ENCODE measurements at regions not wholly inside any gene's neighbourhood (a gene's known extent, or its start where the extent isn't known, plus 50 kb on each side); places are given as distances from the start of the nearest gene placed in this dataset.
"Not testable (repeated sequence)": the region's sequence is repeated elsewhere in the genome, so short reads cannot be mapped to it uniquely, and the experiment has no call there.

DNA sequence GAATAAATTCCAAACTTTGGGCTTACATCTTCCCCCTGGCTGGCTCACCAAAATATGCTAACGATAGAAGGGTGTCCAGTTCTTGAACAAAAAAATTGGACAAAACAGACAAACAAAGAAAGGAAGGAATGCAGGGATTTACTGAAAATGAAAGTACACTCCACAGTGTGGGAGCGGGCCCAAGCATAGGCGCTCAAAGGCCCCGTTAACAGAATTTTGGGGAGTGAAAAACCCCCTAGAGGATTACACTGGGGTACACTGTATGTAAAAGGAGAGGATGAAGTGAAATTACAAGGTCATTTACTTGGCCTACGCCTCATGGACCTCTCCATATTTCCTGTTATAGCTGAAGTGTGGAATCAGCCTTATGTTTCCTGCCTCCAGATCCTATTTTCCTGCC, 899.7 kb downstream of the DSC3 start:
- H3K4me1 ChIP-seq (ENCODE audit: control insufficient read depth in 3 of 3, insufficient read depth in 2 of 3, low read depth in 1 of 3, low read length in 2 of 3) = no peaks in the 10 kb centered on the region
- WGBS, 3 donors = 83 to 91% (median 89%) methylated on average over 5 of the region's 5 CpGs
- no peaks in the 10 kb centered on the region for H3K27me3 ChIP-seq (ENCODE audit: control insufficient read depth in 3 of 3, insufficient read depth in 3 of 3, low read length in 3 of 3)
- DNase-seq (no peak), FAIRE-seq (no peak)
- H3K4me3 ChIP-seq (ENCODE audit: low read depth in 1 of 3, low read length in 3 of 3) = no peak overlapping the region
- H3K36me3 ChIP-seq (ENCODE audit: control insufficient read depth in 3 of 3, insufficient read depth in 2 of 3, low read depth in 1 of 3, low read length in 3 of 3) = no peaks in the 10 kb centered on the region
- no peak overlapping the region for H3K27ac ChIP-seq (ENCODE audit: low read depth in 1 of 3, low read length in 2 of 3)
- no peaks in the 10 kb centered on the region for H3K9me3 ChIP-seq (ENCODE audit: control insufficient read depth in 2 of 2, insufficient read depth in 1 of 2, low read depth in 1 of 2, low read length in 1 of 2)

DNA sequence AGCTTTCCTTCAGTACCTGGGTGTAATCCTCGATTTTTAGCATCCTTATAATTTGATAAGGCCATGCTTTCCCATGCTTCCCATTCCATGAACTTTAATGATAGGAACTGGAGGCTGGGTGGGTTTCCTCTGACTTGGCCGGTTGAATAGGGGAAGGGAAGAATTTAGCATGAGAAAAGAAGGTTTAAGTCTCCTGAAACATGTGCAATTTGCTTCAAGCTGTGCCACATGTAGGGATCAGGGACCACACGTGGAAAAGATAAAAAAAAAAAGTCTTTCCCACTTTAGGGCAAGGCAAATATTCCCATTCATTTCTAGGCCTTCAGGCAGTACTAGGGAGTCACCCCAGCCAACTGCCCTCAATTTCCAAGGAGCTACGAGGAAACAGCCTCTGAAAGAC, 900.3 kb downstream of the DSC3 start:
- WGBS, 3 donors = 25 to 31% (median 26%) methylated on average over 4 of the region's 4 CpGs
- Histone ChIP-seq H3K9me3 (ENCODE audit: control insufficient read depth in 2 of 2, insufficient read depth in 1 of 2, low read depth in 1 of 2, low read length in 1 of 2) (no peaks in the 10 kb centered on the region), H3K4me1 (ENCODE audit: control insufficient read depth in 3 of 3, insufficient read depth in 2 of 3, low read depth in 1 of 3, low read length in 2 of 3) (no peaks in the 10 kb centered on the region), H3K27me3 (ENCODE audit: control insufficient read depth in 3 of 3, insufficient read depth in 3 of 3, low read length in 3 of 3) (no peaks in the 10 kb centered on the region), H3K27ac (ENCODE audit: low read depth in 1 of 3, low read length in 2 of 3) (no peak overlapping the region), H3K4me3 (ENCODE audit: low read depth in 1 of 3, low read length in 3 of 3) (no peak overlapping the region), H3K36me3 (ENCODE audit: control insufficient read depth in 3 of 3, insufficient read depth in 2 of 3, low read depth in 1 of 3, low read length in 3 of 3) (no peaks in the 10 kb centered on the region)
- FAIRE-seq = no peak
- no peak for DNase-seq

DNA sequence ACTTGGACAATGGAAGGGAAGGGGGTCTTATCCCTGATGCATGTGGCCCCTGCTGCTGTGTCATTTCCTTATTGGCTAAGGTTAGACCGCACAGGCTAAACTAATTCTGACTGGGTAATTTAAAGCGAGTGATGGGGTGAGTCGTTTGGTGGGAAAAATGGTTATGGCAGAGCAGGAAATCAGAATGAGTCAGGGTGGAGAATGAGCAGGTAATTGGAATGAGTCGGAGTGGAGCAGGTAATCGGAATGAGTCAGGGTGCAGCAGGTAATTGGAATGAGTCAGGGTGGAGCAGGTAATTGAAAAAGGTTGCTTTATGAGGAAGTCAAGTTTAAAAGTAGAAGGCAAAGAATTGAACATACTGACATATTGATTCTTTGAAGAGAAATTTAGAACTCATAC, 901.0 kb downstream of the DSC3 start:
- not testable (repeated sequence) for H3K9me3 ChIP-seq (ENCODE audit: control insufficient read depth in 2 of 2, insufficient read depth in 1 of 2, low read depth in 1 of 2, low read length in 1 of 2); FAIRE-seq; DNase-seq; H3K27ac ChIP-seq (ENCODE audit: low read depth in 1 of 3, low read length in 2 of 3); H3K27me3 ChIP-seq (ENCODE audit: control insufficient read depth in 3 of 3, insufficient read depth in 3 of 3, low read length in 3 of 3); H3K36me3 ChIP-seq (ENCODE audit: control insufficient read depth in 3 of 3, insufficient read depth in 2 of 3, low read depth in 1 of 3, low read length in 3 of 3); H3K4me3 ChIP-seq (ENCODE audit: low read depth in 1 of 3, low read length in 3 of 3); H3K4me1 ChIP-seq (ENCODE audit: control insufficient read depth in 3 of 3, insufficient read depth in 2 of 3, low read depth in 1 of 3, low read length in 2 of 3)
- 71 to 85% (median 82%) methylated on average over 5 of the region's 5 CpGs for WGBS, 3 donors

DNA sequence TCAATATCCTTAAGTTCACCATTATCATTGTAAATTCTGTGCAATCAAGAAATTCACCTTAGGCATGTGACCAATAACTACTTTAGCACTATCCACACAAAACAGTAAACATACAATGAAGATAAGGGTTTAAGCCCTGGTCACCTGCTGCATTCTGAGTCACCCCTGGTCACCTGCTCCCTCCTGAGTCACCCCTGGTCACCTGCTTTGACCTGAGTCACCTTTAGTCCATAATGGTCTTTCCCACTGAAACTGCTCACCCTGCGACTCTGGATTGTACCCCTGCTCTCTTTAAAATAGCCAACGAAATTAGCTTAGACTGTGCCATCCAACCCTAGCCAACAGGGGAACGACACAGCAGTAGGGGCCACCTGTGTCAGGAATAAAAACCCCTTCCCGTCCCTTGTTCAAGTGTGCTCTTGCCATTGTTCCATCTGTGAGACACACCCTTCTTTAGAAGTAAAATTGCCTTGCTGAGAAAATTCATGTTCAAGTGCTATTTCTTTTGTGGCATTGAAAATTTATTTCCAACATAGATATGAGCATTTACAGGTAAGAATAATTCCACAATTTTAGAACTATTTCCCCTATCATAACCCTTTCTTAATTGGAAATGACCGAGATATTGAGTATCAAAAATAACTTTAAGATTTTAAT, 902.8 kb downstream of the DSC3 start:
- Histone ChIP-seq H3K4me3 (ENCODE audit: low read depth in 1 of 3, low read length in 3 of 3) (no peak overlapping the region), H3K4me1 (ENCODE audit: control insufficient read depth in 3 of 3, insufficient read depth in 2 of 3, low read depth in 1 of 3, low read length in 2 of 3) (no peaks in the 10 kb centered on the region), H3K36me3 (ENCODE audit: control insufficient read depth in 3 of 3, insufficient read depth in 2 of 3, low read depth in 1 of 3, low read length in 3 of 3) (no peaks in the 10 kb centered on the region), H3K27ac (ENCODE audit: low read depth in 1 of 3, low read length in 2 of 3) (no peak overlapping the region), H3K27me3 (ENCODE audit: control insufficient read depth in 3 of 3, insufficient read depth in 3 of 3, low read length in 3 of 3) (no peaks in the 10 kb centered on the region), H3K9me3 (ENCODE audit: control insufficient read depth in 2 of 2, insufficient read depth in 1 of 2, low read depth in 1 of 2, low read length in 1 of 2) (no peaks in the 10 kb centered on the region)
- no peak for DNase-seq
- no peak for FAIRE-seq
- 40 to 69% (median 58%) methylated on average over 5 of the region's 5 CpGs for WGBS, 3 donors

DNA sequence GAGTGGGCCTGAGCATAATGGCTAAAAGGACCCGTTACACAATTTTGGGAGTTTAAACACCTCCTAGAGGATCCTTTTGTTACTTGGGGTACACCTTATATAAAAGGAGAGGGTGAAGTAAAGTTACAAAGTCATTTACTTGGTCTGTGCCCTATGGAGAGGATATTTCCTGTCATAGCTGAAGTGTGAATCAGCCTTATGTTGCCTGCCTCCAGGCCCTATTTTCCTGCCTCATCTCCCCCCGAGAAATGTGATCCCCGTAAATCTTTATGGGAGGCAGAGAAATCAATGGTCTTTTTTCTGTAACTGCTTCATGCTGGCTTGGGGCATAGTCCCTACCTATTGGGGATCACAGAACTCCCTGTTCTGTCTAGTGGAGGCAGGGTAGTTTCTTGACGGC, 906.6 kb downstream of the DSC3 start:
- FAIRE-seq = no peak
- 82 to 91% (median 83%) methylated on average over 4 of the region's 4 CpGs for WGBS, 3 donors

DNA sequence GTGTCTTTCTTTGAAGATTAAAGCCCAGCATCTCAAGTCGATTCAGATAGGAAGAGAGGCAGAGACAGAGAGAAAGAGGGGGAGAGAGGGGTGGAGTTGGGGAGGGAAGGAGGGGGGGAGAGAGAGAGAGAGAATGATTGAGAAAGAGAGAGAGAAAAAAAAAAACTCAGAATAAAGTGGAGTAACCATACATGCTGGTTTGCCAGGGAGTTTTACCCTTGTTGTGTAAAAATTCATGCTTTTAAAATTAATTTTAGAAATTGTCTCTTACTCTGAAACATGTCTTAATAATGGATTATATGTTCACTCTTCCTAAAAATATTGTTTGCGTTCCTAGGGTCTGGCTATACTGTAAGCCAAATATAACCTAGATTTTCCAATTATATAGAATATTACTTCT, 908.5 kb downstream of the DSC3 start:
- WGBS, 3 donors = 77 to 81% (median 79%) methylated on average over 2 of the region's 2 CpGs
- no peak overlapping the region for H3K27ac ChIP-seq (ENCODE audit: low read depth in 1 of 3, low read length in 2 of 3)

More for the DNA sequence above, 906.6 kb downstream of the DSC3 start:
- Histone ChIP-seq H3K4me3 (ENCODE audit: low read depth in 1 of 3, low read length in 3 of 3) (no peak overlapping the region), H3K27ac (ENCODE audit: low read depth in 1 of 3, low read length in 2 of 3) (no peak overlapping the region), H3K27me3 (ENCODE audit: control insufficient read depth in 3 of 3, insufficient read depth in 3 of 3, low read length in 3 of 3) (no peaks in the 10 kb centered on the region), H3K9me3 (ENCODE audit: control insufficient read depth in 2 of 2, insufficient read depth in 1 of 2, low read depth in 1 of 2, low read length in 1 of 2) (peaks cover 0 to 3% of the 10 kb centered on the region in 2 donors), H3K4me1 (ENCODE audit: control insufficient read depth in 3 of 3, insufficient read depth in 2 of 3, low read depth in 1 of 3, low read length in 2 of 3) (no peaks in the 10 kb centered on the region), H3K36me3 (ENCODE audit: control insufficient read depth in 3 of 3, insufficient read depth in 2 of 3, low read depth in 1 of 3, low read length in 3 of 3) (no peaks in the 10 kb centered on the region)
- no peak for DNase-seq

DNA sequence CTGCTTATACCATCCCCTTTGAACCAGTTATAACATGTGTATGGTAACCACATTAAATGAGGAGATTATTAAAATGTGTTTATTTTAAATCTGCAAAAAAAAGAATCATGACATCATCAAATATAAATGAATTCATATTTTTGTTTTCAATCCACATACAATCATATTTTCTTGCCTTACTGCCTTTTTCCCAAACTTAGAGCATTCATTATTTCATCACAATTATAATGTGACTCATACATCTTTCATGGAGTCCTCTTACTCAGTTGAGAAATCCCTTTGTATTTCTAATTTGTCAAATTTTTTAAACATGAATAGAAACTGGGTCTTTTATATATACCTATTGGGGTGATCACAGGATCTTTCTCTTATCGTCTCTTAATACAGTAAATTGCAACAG, 909.6 kb downstream of the DSC3 start:
- FAIRE-seq = no peak

More for the DNA sequence above, 908.5 kb downstream of the DSC3 start:
- no peaks in the 10 kb centered on the region for H3K27me3 ChIP-seq (ENCODE audit: control insufficient read depth in 3 of 3, insufficient read depth in 3 of 3, low read length in 3 of 3)
- no peaks in the 10 kb centered on the region for H3K4me1 ChIP-seq (ENCODE audit: control insufficient read depth in 3 of 3, insufficient read depth in 2 of 3, low read depth in 1 of 3, low read length in 2 of 3)
- no peak overlapping the region for H3K4me3 ChIP-seq (ENCODE audit: low read depth in 1 of 3, low read length in 3 of 3)
- no peaks in the 10 kb centered on the region for H3K36me3 ChIP-seq (ENCODE audit: control insufficient read depth in 3 of 3, insufficient read depth in 2 of 3, low read depth in 1 of 3, low read length in 3 of 3)
- FAIRE-seq (no peak), DNase-seq (no peak)
- peaks cover 0 to 9% of the 10 kb centered on the region in 2 donors for H3K9me3 ChIP-seq (ENCODE audit: control insufficient read depth in 2 of 2, insufficient read depth in 1 of 2, low read depth in 1 of 2, low read length in 1 of 2)

DNA sequence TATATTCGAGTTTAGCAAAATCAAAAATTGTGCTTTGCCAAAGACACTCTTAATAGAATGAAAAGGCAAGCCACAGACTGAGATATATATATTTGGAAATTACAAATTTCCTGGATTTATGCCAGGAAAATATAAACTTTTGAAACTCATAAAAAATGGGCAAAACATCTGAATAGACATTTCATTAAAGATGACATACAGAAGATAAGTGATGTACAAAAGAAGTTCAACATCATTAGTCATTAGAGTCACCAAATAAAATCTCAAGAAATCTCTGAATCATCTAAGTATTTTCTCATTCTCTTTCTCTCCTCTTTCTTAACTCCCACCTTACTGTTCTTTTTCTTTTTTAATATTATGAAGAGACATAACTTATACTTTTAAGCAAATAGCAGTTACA, 921.1 kb downstream of the DSC3 start:
- 47 to 62% (median 51%) methylated on average over 1 of the region's 1 CpG for WGBS, 3 donors
- no peak for DNase-seq
- H3K27me3 ChIP-seq (ENCODE audit: control insufficient read depth in 3 of 3, insufficient read depth in 3 of 3, low read length in 3 of 3) = no peaks in the 10 kb centered on the region
- no peak overlapping the region for H3K27ac ChIP-seq (ENCODE audit: low read depth in 1 of 3, low read length in 2 of 3)
- no peak for FAIRE-seq
- no peaks in the 10 kb centered on the region for H3K36me3 ChIP-seq (ENCODE audit: control insufficient read depth in 3 of 3, insufficient read depth in 2 of 3, low read depth in 1 of 3, low read length in 3 of 3)
- H3K9me3 ChIP-seq (ENCODE audit: control insufficient read depth in 2 of 2, insufficient read depth in 1 of 2, low read depth in 1 of 2, low read length in 1 of 2) = no peaks in the 10 kb centered on the region
- no peak overlapping the region for H3K4me3 ChIP-seq (ENCODE audit: low read depth in 1 of 3, low read length in 3 of 3)
- no peaks in the 10 kb centered on the region for H3K4me1 ChIP-seq (ENCODE audit: control insufficient read depth in 3 of 3, insufficient read depth in 2 of 3, low read depth in 1 of 3, low read length in 2 of 3)

More for the DNA sequence above, 909.6 kb downstream of the DSC3 start:
- Histone ChIP-seq H3K27me3 (ENCODE audit: control insufficient read depth in 3 of 3, insufficient read depth in 3 of 3, low read length in 3 of 3) (no peaks in the 10 kb centered on the region), H3K36me3 (ENCODE audit: control insufficient read depth in 3 of 3, insufficient read depth in 2 of 3, low read depth in 1 of 3, low read length in 3 of 3) (no peaks in the 10 kb centered on the region), H3K4me3 (ENCODE audit: low read depth in 1 of 3, low read length in 3 of 3) (no peak overlapping the region), H3K9me3 (ENCODE audit: control insufficient read depth in 2 of 2, insufficient read depth in 1 of 2, low read depth in 1 of 2, low read length in 1 of 2) (peaks cover 0 to 9% of the 10 kb centered on the region in 2 donors), H3K27ac (ENCODE audit: low read depth in 1 of 3, low read length in 2 of 3) (no peak overlapping the region), H3K4me1 (ENCODE audit: control insufficient read depth in 3 of 3, insufficient read depth in 2 of 3, low read depth in 1 of 3, low read length in 2 of 3) (no peaks in the 10 kb centered on the region)
- no peak for DNase-seq
- WGBS, 3 donors = 65 to 77% (median 67%) methylated on average over 1 of the region's 1 CpG

DNA sequence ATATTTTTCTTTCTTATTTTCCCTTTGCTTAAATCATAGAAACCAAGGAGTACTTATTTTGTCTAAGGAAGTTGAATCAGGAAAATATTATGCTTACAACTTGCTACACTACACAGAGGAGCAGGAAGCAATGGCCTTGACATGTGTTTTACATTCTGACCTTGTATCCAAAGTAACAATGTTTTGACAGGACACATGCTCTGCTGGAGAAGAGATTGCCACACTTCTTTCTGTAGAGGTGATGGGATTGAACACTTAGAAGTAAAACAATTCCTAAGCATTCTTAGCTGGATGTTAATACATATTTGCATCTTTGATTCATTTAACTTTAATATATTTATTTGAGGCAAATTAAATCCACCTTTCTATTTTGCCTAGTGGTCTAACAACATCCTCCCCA, 929.1 kb downstream of the DSC3 start:
- no peak overlapping the region for H3K4me3 ChIP-seq (ENCODE audit: low read depth in 1 of 3, low read length in 3 of 3)
- no peaks in the 10 kb centered on the region for H3K36me3 ChIP-seq (ENCODE audit: control insufficient read depth in 3 of 3, insufficient read depth in 2 of 3, low read depth in 1 of 3, low read length in 3 of 3)
- H3K9me3 ChIP-seq (ENCODE audit: control insufficient read depth in 2 of 2, insufficient read depth in 1 of 2, low read depth in 1 of 2, low read length in 1 of 2) = no peaks in the 10 kb centered on the region
- no peak for FAIRE-seq
- no peak overlapping the region for H3K27ac ChIP-seq (ENCODE audit: low read depth in 1 of 3, low read length in 2 of 3)
- no peaks in the 10 kb centered on the region for H3K4me1 ChIP-seq (ENCODE audit: control insufficient read depth in 3 of 3, insufficient read depth in 2 of 3, low read depth in 1 of 3, low read length in 2 of 3)
- DNase-seq = no peak
- no peaks in the 10 kb centered on the region for H3K27me3 ChIP-seq (ENCODE audit: control insufficient read depth in 3 of 3, insufficient read depth in 3 of 3, low read length in 3 of 3)

Data from small intestine (tissue), 7 donors.